ENCODE measurements at regions not wholly inside any gene's neighbourhood (a gene's known extent, or its start where the extent isn't known, plus 50 kb on each side); places are given as distances from the start of the nearest gene placed in this dataset.

DNA sequence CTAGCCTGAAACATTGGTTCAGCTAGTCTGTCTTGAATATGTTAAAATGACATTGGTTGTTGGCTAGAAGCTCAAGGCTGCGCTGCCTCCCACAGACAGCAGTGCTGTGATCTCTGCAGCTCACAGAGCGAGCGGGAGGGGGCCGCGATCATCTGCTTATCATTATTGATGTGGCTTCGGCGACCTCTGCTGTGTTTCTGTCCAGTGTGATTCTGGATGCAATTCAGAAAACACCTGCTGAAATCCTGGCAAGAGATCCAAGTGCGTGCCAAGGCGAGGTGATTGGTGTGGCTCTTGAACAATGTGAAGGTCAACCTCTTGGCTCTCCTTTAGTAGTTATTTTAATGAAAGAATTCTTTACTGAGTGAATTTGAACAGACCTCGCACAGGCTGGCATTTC, 142.3 kb upstream of the SASH1 start:
- no peak overlapping the region for H3K4ac ChIP-seq (ENCODE audit: low read depth, low read length)
- ATAC-seq (ENCODE audit: low read depth) (no peak), DNase-seq (no peak)
- H3K36me3 ChIP-seq (ENCODE audit: control insufficient read depth, insufficient read depth, low read length), result no peaks in the 10 kb centered on the region
- H3K56ac ChIP-seq (ENCODE audit: extremely low read depth, insufficient read depth, low read length), result no peak overlapping the region
- in situ Hi-C loops (cut with MboI; ENCODE audit: low sequenced_read_pairs) (no loop called here), intact Hi-C loops (cut with micrococcal nuclease) (no loop called here), dilution Hi-C loops (cut with HindIII; ENCODE audit: low sequenced_read_pairs, unreplicated experiment) (no loop called here)
- POLR2A ChIA-PET (ENCODE audit: unreplicated experiment), result no interaction called here
- H2AK9ac ChIP-seq (replicated peaks; ENCODE audit: low read depth, low read length, poor library complexity), result no peak overlapping the region
- H3K4me3 ChIP-seq (ENCODE audit: insufficient read depth, low read depth, low read length), result no peak overlapping the region
- no peak overlapping the region for H2AFZ ChIP-seq (replicated peaks; ENCODE audit: low read length, poor library complexity)
- H3K4me1 ChIP-seq (ENCODE audit: control insufficient read depth, insufficient read depth, low read length), result peaks cover 9% of the 10 kb centered on the region
- H2BK15ac ChIP-seq (ENCODE audit: low read depth, low read length), result no peak overlapping the region
- 77% methylated on average over 7 of the region's 10 CpGs; no CpG with 5 or more reads in 1 of the 2 experiments for WGBS, 2 experiments (ENCODE audit: extremely low coverage in 2 of 2, insufficient read length in 1 of 2)
- no peak overlapping the region for H3K23ac ChIP-seq (ENCODE audit: low read depth, low read length)
- no peak overlapping the region for H3K4me2 ChIP-seq (ENCODE audit: low read depth, low read length)
- H4K8ac ChIP-seq (ENCODE audit: low read depth in 2 of 2, low read length in 2 of 2), result no peak overlapping the region
- H4K20me1 ChIP-seq (ENCODE audit: insufficient read depth, low read length), result no peaks in the 10 kb centered on the region
- H2BK20ac ChIP-seq (ENCODE audit: low read depth, low read length), result no peak overlapping the region
- no peaks in the 10 kb centered on the region for H3K9me3 ChIP-seq (ENCODE audit: control insufficient read depth, insufficient read depth, low read length)
- no TSS peak for BruUV-seq (replicated peaks)
- no peak overlapping the region for H2BK5ac ChIP-seq (ENCODE audit: low read depth, low read length, poor library complexity, severe bottlenecking)
- H4K5ac ChIP-seq (ENCODE audit: low read depth, low read length), result no peak overlapping the region
- no peak overlapping the region for H2BK120ac ChIP-seq (ENCODE audit: low read depth, low read length)
- no peak overlapping the region for H4K91ac ChIP-seq (ENCODE audit: insufficient read depth, low read depth, low read length)
- no peak overlapping the region for H3K14ac ChIP-seq (replicated peaks; ENCODE audit: low read depth, low read length)
- H3K9ac ChIP-seq (ENCODE audit: low read depth, low read length), result no peak overlapping the region
- H3K27me3 ChIP-seq (ENCODE audit: control insufficient read depth, insufficient read depth, low read length), result peaks cover 5% of the 10 kb centered on the region; the same call in 1 of the 2 replicates
- no peaks in the 10 kb centered on the region; the same call in 1 of the 2 replicates for H3K9me1 ChIP-seq (ENCODE audit: insufficient read depth, low read length)
- H3K27ac ChIP-seq (ENCODE audit: insufficient read depth, low read length), result no peak overlapping the region
- CTCF ChIA-PET, result interaction anchor here (0.8 kb wide), 1 partner anchor 20 kb away, joined by 3 read pairs; no protein-coding TSS in a partner anchor
- H3K18ac ChIP-seq (ENCODE audit: low read depth, low read length), result no peak overlapping the region
- TF ChIP-seq NFE2L2 (IDR thresholded peaks at IDR 0.05; ENCODE audit: low read depth, low read length), result no peak
- TF ChIP-seq RCOR1 (IDR thresholded peaks at IDR 0.05; ENCODE audit: insufficient replicate concordance, low read length), result no peak
- no peak for TF ChIP-seq MAFK (IDR thresholded peaks at IDR 0.05; ENCODE audit: low read depth, low read length)
- no peak for TF ChIP-seq RFX5 (IDR thresholded peaks at IDR 0.05; ENCODE audit: low read depth, low read length)
- no peak for TF ChIP-seq USF2 (IDR thresholded peaks at IDR 0.05; ENCODE audit: low read depth, low read length)
- TF ChIP-seq FOS (IDR thresholded peaks at IDR 0.05; ENCODE audit: low read depth, low read length), result no peak
- no peak for TF ChIP-seq RAD21 (IDR thresholded peaks at IDR 0.05; ENCODE audit: low read length)
- TF ChIP-seq CHD1 (IDR thresholded peaks at IDR 0.05; ENCODE audit: low read depth, low read length), result no peak
- no peak for TF ChIP-seq ELK1 (IDR thresholded peaks at IDR 0.05; ENCODE audit: borderline replicate concordance, low read depth, low read length)
- no peak for TF ChIP-seq CEBPB (IDR thresholded peaks at IDR 0.05; ENCODE audit: low read depth, low read length)
- no peak for TF ChIP-seq MXI1 (IDR thresholded peaks at IDR 0.05; ENCODE audit: borderline replicate concordance, low read depth, low read length)
- TF ChIP-seq POLR2A (IDR thresholded peaks at IDR 0.05; ENCODE audit: low read depth, low read length), result no peak
- H2AK5ac ChIP-seq (ENCODE audit: low read depth, low read length), result no peak overlapping the region
- H3K79me1 ChIP-seq (ENCODE audit: low read depth in 1 of 2, low read length in 2 of 2), result no peaks in the 10 kb centered on the region

Data from IMR-90 (cell line).